HG02623 (cell line): ENCODE measurements at regions not wholly inside any gene's neighbourhood (a gene's known extent, or its start where the extent isn't known, plus 50 kb on each side); places are given as distances from the start of the nearest gene placed in this dataset.

Experiments used
- ATAC-seq: cut with Tn5 transposase; IDR thresholded peaks from one replicate; pipeline ENCODE4 v1.9.1; 2021; ENCODE audit warnings: moderate library complexity; ENCODE audit not compliant: unreplicated experiment

GRCh38 chr5:145510769-145511168 lies 324.4 kb downstream of the PRELID2 start:
- ATAC-seq = no peak

DNA sequence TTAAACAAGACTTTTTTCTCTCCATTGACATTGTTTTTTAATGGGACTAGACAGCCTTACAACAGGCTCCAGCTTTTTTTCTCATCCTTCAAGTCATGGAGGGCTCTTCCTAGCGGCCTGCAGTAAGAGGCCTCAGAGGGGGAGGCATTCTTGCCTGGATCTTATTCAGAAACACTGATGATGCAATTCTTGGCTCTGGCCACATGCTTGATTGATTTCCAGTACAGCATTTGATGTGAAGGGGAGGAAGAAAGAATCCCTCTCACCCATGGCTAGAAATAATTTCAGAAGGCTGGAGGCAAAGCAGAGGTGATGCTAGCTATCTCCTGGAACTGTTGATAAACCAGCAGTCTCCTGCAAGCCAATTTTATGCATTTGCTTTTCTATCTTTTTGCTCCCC lies 324.8 kb downstream of the PRELID2 start:
- ATAC-seq = no peak

GRCh38 chr5:145509336-145510136 lies 325.6 kb downstream of the PRELID2 start:
- ATAC-seq = no peak

DNA sequence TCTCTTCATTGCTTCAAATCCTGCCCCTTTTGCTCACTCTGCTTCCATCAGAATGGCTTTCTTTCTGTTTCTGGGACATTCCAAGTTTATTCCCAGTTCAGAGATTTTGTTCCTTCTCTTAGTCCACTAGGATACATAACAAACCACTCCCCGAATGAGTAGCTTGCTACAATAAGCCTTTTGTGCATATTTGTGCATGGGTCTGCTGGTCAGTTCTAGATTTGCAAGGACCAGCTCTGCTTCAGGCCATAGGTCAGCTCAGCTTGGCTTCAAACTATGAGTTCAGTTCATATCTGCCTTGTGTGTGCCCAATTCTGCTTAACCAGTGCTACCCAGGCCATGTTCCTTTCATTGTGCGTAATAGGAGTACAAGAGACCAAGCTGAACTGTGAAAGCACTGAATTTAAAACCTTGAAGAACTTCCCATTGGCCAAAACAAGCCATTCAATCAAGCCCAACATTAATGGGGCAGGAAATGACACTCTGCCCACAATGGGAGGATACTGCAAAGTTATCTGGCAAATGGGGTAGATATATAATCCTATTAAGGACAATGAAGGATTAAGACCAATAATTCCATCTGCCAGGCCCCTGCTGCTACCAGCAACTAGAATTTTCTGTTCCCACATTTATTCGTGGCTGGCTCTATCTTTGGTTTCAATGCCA lies 328.8 kb downstream of the PRELID2 start:
- no peak for ATAC-seq

- ATAC-seq = no peak
Observed at GRCh38 chr5:145502906-145503305, 332.2 kb downstream of the PRELID2 start.

GRCh38 chr5:145500710-145501109 lies 334.4 kb downstream of the PRELID2 start:
- no peak for ATAC-seq

GRCh38 chr5:145499483-145499882 lies 335.7 kb downstream of the PRELID2 start:
- no peak for ATAC-seq

DNA sequence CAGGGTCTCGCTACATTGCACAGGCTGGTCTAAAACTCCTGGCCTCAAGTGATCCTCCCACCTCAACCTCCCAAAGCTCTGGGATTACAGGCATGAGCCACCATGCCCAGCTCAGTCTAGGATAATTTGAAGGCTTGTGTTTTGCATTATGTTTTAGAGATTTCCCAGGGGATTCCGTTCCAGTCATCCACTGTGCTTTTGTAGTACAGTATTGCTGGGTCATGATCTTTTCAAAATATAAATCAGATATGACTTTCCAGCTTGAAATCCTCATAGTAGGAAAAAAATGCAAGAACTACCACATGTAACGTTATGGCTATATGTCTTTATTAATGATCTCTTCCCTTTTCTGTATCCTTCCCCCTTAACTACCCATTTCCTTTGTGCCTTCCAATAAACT lies 338.1 kb downstream of the PRELID2 start:
- no peak for ATAC-seq

- ATAC-seq = no peak
Observed at GRCh38 chr5:145495741-145496140, 339.4 kb downstream of the PRELID2 start.

GRCh38 chr5:145495196-145495595 lies 339.9 kb downstream of the PRELID2 start:
- no peak for ATAC-seq

GRCh38 chr5:145493435-145493834 lies 341.7 kb downstream of the PRELID2 start:
- ATAC-seq = no peak

- no peak for ATAC-seq
Observed at GRCh38 chr5:145489516-145489915, 345.6 kb downstream of the PRELID2 start.

- ATAC-seq = no peak
Observed at GRCh38 chr5:145484158-145484557, 351.0 kb downstream of the PRELID2 start.

GRCh38 chr5:145483212-145483611 lies 351.9 kb downstream of the PRELID2 start:
- ATAC-seq = no peak

GRCh38 chr5:145479857-145480256 lies 355.3 kb downstream of the PRELID2 start:
- ATAC-seq = no peak

DNA sequence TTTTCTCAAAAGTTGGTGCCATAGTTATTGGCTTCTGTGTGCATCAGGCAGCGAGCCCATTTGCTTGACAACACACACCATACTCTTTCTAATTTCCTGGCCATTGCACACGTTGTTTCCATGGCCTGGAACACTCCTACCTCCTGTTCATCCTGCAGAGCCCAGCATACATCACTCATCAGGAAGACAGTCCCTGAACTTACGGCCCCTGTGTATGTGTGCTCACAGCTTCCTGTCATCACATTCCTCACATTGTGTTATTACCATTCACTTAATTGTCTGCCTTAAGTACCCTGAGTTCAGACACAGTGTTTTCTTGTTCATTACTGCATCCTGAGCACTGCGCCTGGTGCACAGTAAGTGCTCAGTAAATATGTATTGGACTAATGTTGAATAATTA lies 355.9 kb downstream of the PRELID2 start:
- no peak for ATAC-seq

- ATAC-seq = no peak
Observed at GRCh38 chr5:145478651-145479050, 356.5 kb downstream of the PRELID2 start.

DNA sequence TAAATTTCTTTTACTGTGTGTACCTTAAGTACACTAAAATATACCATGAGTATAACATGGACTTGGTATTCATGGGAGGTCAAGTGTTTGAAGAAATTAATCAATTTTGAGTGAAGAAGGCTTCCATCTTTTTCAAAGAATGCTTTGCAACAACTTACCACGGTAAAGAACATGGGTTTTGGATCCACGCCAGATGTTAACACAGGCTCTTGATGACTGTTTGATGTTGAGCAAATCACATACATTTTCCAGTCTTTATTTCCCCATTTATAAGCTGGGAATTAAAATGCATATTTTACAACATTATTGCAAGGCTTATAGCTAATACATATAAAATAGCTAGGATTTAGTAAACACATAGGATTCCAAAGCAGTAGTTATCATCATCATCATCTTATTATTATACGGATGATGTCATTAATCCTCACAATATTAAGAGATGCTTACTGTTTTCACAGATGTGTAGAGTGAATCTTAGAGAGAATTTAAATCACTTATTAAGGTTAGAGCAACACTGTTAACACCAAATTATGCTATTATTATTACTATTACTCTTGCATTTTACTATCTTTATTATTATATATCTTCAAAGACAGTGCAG lies 362.0 kb downstream of the PRELID2 start:
- ATAC-seq = no peak

DNA sequence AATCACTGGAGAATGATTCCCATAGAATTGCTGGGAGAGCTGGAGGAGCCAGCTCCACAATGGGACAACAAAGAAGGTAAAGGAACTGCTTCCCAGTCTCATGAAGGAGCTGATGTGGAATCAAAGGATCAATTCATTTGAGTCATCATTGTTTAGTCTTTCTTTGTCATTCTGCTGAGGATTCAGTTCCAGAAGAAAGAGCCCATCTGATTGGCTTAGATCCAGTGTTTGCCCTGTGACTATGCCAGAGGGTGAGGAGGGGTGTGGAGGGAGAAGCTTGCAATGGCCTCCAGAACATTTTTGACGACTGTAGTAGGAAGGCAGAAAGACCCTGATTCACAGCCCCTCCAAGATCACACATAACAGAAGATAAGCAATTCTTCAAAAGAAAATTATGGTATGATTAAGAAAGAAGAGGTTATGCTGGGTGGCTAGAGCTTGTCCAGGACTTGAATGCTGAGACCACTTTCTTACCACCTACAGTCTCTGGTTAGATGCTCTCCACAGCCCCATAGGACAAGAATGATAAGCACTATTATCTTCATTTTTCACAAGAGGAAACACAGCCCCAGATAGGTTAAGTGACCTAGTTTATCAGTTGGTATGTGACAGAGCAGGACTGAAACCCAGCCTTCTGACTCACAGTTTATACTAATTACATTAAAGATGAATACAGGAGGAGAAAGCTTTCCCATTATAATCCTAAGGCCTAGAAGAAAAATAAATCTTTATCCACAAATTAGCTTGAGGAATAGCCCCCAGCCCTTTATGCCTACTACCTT lies 363.1 kb downstream of the PRELID2 start:
- ATAC-seq = no peak

DNA sequence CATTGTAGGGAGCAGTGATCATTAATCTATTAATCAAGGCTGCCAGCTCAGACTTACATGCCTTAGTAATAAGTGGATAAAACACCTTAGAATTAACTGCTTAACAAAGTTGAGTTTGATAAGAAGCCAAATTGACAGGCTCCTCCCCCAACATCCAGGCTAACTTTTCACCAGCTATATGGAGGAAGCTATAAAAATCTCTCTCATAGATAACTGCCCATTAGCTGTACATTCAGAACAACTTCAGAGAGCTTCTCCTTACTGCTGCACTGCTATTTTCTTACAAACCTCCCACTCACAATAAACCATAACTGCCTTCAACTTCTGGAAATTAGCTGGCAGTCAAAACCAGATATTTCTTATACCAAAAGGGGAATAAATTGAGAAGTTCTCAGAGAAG lies 364.1 kb downstream of the PRELID2 start:
- ATAC-seq = no peak

GRCh38 chr5:145470396-145470979 lies 364.7 kb downstream of the PRELID2 start:
- no peak for ATAC-seq
